Panc1 (cell line): ENCODE measurements at regions not wholly inside any gene's neighbourhood (a gene's known extent, or its start where the extent isn't known, plus 50 kb on each side); places are given as distances from the start of the nearest gene placed in this dataset.

Source experiments
- POLR2AphosphoS5 ChIP-seq: IDR thresholded peaks from 2 replicates; pipeline ENCODE4 v1.6.1; 2012; ENCODE audit warnings: mild to moderate bottlenecking, low read depth, low read length, moderate library complexity
- SIN3A ChIP-seq: IDR thresholded peaks from 2 replicates; pipeline ENCODE4 v1.6.1; 2012; ENCODE audit warnings: low read depth, mild to moderate bottlenecking, low read length, moderate library complexity, borderline replicate concordance; ENCODE audit not compliant: insufficient read depth
- TCF7L2 ChIP-seq: IDR thresholded peaks from 2 replicates; pipeline ENCODE4 v1.6.1; 2011; ENCODE audit warnings: mild to moderate bottlenecking, low read depth, low read length, inconsistent platforms
- TF ChIP-seq, protein P1 (sequence below): fragments of 450-650 bp; IDR thresholded peaks from 2 replicates; pipeline ENCODE4 v1.5.1; 2017; ENCODE audit warnings: mild to moderate bottlenecking
- TF ChIP-seq, protein P2 (sequence below), 2 experiments: IDR thresholded peaks; 2 replicates each; pipeline ENCODE4 v1.6.1; 2011 to 2012; ENCODE audit warnings: low read depth in 2 of 2, control low read depth in 1 of 2, low read length in 1 of 2, mild to moderate bottlenecking in 1 of 2, moderate library complexity in 1 of 2; ENCODE audit not compliant: insufficient read depth in 1 of 2

DNA sequence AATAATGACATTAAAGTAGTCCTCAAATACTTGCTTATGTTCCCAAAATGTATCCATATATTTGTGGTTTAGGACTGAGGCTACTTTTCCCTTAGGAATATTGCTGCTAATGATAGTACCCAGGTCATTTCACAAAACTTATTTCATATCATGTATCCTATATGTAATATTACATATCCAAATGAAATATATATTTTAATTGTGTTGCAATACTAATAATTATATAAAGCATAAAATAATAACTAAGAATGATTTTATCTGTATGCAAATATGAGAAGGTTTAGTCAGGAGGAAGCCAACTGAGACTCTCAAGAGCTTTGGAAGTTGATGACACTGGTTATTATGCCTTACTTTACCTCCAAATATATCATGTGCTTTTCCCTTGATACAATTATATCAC, 231.5 kb upstream of the KLF14 start:
- TF ChIP-seq, protein P1, sequence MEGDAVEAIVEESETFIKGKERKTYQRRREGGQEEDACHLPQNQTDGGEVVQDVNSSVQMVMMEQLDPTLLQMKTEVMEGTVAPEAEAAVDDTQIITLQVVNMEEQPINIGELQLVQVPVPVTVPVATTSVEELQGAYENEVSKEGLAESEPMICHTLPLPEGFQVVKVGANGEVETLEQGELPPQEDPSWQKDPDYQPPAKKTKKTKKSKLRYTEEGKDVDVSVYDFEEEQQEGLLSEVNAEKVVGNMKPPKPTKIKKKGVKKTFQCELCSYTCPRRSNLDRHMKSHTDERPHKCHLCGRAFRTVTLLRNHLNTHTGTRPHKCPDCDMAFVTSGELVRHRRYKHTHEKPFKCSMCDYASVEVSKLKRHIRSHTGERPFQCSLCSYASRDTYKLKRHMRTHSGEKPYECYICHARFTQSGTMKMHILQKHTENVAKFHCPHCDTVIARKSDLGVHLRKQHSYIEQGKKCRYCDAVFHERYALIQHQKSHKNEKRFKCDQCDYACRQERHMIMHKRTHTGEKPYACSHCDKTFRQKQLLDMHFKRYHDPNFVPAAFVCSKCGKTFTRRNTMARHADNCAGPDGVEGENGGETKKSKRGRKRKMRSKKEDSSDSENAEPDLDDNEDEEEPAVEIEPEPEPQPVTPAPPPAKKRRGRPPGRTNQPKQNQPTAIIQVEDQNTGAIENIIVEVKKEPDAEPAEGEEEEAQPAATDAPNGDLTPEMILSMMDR, result no peak
- TF ChIP-seq, protein P2, sequence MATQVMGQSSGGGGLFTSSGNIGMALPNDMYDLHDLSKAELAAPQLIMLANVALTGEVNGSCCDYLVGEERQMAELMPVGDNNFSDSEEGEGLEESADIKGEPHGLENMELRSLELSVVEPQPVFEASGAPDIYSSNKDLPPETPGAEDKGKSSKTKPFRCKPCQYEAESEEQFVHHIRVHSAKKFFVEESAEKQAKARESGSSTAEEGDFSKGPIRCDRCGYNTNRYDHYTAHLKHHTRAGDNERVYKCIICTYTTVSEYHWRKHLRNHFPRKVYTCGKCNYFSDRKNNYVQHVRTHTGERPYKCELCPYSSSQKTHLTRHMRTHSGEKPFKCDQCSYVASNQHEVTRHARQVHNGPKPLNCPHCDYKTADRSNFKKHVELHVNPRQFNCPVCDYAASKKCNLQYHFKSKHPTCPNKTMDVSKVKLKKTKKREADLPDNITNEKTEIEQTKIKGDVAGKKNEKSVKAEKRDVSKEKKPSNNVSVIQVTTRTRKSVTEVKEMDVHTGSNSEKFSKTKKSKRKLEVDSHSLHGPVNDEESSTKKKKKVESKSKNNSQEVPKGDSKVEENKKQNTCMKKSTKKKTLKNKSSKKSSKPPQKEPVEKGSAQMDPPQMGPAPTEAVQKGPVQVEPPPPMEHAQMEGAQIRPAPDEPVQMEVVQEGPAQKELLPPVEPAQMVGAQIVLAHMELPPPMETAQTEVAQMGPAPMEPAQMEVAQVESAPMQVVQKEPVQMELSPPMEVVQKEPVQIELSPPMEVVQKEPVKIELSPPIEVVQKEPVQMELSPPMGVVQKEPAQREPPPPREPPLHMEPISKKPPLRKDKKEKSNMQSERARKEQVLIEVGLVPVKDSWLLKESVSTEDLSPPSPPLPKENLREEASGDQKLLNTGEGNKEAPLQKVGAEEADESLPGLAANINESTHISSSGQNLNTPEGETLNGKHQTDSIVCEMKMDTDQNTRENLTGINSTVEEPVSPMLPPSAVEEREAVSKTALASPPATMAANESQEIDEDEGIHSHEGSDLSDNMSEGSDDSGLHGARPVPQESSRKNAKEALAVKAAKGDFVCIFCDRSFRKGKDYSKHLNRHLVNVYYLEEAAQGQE (IDR thresholded peaks at IDR 0.05; ENCODE audit: insufficient read depth in 1 of 2, low read depth in 2 of 2, low read length in 1 of 2), result no peak
- TF ChIP-seq POLR2AphosphoS5 (no peak), SIN3A (no peak), TCF7L2 (no peak)
